ENCODE measurements at regions not wholly inside any gene's neighbourhood (a gene's known extent, or its start where the extent isn't known, plus 50 kb on each side); places are given as distances from the start of the nearest gene placed in this dataset.

DNA sequence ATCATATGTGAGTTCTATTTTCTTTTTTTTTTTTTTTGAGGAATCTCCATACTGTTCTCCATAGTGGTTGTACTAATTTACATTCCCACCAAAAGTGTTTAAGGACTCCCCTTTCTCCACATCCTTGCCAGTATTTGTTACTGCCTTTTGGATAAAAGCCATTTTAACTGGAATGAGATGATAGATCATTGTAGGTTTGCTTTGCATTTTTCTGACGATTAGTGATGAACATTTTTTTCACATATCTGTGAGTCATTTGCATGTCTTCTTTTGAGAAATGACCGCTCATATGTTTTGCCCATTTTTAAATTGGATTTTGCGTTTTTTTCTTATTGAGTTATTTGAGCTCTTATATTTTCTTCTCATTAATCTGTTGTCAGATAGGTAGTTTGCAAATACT lies 394.8 kb downstream of the LRFN5 start:
- H3K4me1 ChIP-seq = no peaks in the 10 kb centered on the region
- H3K36me3 ChIP-seq = no peaks in the 10 kb centered on the region
- TF ChIP-seq POLR2AphosphoS5 (IDR thresholded peaks at IDR 0.05) (no peak), POLR2A (IDR thresholded peaks at IDR 0.05; ENCODE audit: low read depth) (no peak), EP300 (IDR thresholded peaks at IDR 0.05) (no peak)
- TF ChIP-seq, protein P1, sequence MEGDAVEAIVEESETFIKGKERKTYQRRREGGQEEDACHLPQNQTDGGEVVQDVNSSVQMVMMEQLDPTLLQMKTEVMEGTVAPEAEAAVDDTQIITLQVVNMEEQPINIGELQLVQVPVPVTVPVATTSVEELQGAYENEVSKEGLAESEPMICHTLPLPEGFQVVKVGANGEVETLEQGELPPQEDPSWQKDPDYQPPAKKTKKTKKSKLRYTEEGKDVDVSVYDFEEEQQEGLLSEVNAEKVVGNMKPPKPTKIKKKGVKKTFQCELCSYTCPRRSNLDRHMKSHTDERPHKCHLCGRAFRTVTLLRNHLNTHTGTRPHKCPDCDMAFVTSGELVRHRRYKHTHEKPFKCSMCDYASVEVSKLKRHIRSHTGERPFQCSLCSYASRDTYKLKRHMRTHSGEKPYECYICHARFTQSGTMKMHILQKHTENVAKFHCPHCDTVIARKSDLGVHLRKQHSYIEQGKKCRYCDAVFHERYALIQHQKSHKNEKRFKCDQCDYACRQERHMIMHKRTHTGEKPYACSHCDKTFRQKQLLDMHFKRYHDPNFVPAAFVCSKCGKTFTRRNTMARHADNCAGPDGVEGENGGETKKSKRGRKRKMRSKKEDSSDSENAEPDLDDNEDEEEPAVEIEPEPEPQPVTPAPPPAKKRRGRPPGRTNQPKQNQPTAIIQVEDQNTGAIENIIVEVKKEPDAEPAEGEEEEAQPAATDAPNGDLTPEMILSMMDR (IDR thresholded peaks at IDR 0.05) = no peak
- 76% methylated on average over 3 of the region's 3 CpGs for WGBS
- H3K27me3 ChIP-seq = no peaks in the 10 kb centered on the region
- intact Hi-C loops (cut with DNase I) = no loop called here
- DNase-seq (ENCODE audit: extremely low spot score) = no peak
- no peak overlapping the region for H3K4me3 ChIP-seq
- H3K27ac ChIP-seq (replicated peaks in 1 of 4) = no peak overlapping the region
- H3K9me3 ChIP-seq = no peaks in the 10 kb centered on the region

DNA sequence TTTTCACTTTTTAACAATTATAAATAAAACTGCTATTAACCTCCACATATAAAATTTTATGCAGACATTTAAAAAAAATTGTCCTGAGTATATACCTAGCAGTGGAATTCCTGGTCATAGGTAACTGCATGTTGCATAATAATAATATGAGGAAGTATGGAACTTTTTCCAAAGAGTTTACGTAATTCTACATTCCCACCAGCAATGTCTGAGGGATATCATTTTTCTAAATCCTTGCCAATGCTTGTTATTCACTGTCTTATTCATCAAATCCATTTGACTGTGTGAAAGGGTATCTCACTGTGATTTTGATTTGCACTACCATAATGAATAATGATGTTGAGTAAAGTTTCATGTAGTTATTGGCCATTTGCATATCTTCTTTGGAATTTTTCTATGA lies 393.8 kb downstream of the LRFN5 start:
- Histone ChIP-seq H3K36me3 (no peaks in the 10 kb centered on the region), H3K4me3 (no peak overlapping the region), H3K27me3 (no peaks in the 10 kb centered on the region), H3K27ac (replicated peaks in 1 of 4) (no peak overlapping the region), H3K4me1 (no peaks in the 10 kb centered on the region), H3K9me3 (no peaks in the 10 kb centered on the region)
- intact Hi-C loops (cut with DNase I) = no loop called here
- TF ChIP-seq POLR2AphosphoS5 (IDR thresholded peaks at IDR 0.05) (no peak), POLR2A (IDR thresholded peaks at IDR 0.05; ENCODE audit: low read depth) (no peak), EP300 (IDR thresholded peaks at IDR 0.05) (no peak)
- TF ChIP-seq, protein P1 (IDR thresholded peaks at IDR 0.05) = no peak
- no peak for DNase-seq (ENCODE audit: extremely low spot score)
- WGBS = 93% methylated on average over 1 of the region's 1 CpG

DNA sequence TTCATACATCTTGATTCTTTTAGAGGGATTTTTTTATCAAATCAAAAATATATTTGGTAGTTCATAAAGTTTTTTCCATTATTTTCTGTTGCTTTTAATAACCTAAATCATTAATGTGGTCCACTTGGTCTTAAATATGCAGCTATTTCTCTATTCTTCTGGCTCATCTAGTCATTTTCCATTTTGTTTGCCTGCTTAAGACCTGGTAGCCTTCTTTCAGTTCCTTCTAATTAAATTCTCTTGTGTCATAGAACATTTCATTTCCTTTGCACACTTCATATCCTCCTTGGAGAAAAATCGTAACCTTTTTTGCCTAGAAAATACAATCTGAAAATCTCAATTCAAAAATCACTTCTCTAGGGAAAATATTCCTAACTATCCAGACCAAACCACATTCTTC lies 387.0 kb downstream of the LRFN5 start:
- Histone ChIP-seq H3K4me1 (no peaks in the 10 kb centered on the region), H3K27ac (replicated peaks in 1 of 4) (no peak overlapping the region), H3K4me3 (no peak overlapping the region), H3K27me3 (no peaks in the 10 kb centered on the region), H3K9me3 (no peaks in the 10 kb centered on the region), H3K36me3 (no peaks in the 10 kb centered on the region)
- 79% methylated on average over 1 of the region's 1 CpG for WGBS
- DNase-seq (ENCODE audit: extremely low spot score) = no peak
- intact Hi-C loops (cut with DNase I) = no loop called here
- TF ChIP-seq POLR2AphosphoS5 (IDR thresholded peaks at IDR 0.05) (no peak), POLR2A (IDR thresholded peaks at IDR 0.05; ENCODE audit: low read depth) (no peak), EP300 (IDR thresholded peaks at IDR 0.05) (no peak)
- TF ChIP-seq, protein P1 (IDR thresholded peaks at IDR 0.05) = no peak

DNA sequence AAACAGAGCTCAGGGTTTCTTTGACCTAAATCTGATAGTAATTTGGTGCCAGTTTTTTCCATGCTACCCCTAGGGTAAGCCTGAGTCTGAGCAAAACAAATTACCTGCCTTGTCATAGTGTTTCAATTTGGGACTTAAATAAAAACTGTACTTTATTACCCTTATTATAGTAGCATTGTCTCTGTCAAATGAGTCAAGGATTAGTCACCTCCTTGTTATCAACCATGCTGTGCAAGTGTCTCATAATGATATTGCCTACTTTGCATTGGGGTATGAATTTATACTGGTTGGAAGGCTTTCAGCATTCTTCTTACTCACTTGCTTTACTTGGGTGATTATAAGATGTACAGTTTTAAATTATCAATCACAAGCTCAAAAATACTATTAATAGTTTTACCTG lies 380.0 kb downstream of the LRFN5 start:
- intact Hi-C loops (cut with DNase I) = no loop called here

More for the DNA sequence above, 380.0 kb downstream of the LRFN5 start:
- TF ChIP-seq, protein P1 (IDR thresholded peaks at IDR 0.05) = no peak
- TF ChIP-seq POLR2AphosphoS5 (IDR thresholded peaks at IDR 0.05) (no peak), EP300 (IDR thresholded peaks at IDR 0.05) (no peak), POLR2A (IDR thresholded peaks at IDR 0.05; ENCODE audit: low read depth) (no peak)
- Histone ChIP-seq H3K36me3 (no peaks in the 10 kb centered on the region), H3K9me3 (no peaks in the 10 kb centered on the region), H3K27ac (replicated peaks in 1 of 4) (no peak overlapping the region), H3K4me1 (no peaks in the 10 kb centered on the region), H3K4me3 (no peak overlapping the region), H3K27me3 (no peaks in the 10 kb centered on the region)
- no peak for DNase-seq (ENCODE audit: extremely low spot score)
